ENCODE measurements at regions not wholly inside any gene's neighbourhood (a gene's known extent, or its start where the extent isn't known, plus 50 kb on each side); places are given as distances from the start of the nearest gene placed in this dataset.

DNA sequence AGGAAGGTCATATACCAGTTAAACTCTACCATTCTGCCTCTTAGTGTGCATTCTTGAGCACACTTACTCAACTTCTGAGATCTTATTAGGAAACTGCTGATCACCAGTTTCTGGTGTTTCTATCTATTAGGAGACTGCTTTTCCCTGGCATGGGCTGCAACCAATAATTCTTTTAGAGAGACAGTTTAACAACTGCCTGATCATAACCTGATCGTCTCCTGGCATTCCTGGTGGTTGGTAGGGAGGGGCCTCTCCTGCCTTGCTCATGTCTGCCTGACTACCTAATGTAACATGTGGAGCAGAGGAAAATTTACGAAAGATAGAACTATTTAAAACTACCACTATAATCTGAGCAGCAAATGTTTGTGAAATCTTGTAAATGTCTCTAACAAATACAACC is 75.3 kb upstream of the MGAT4C start:
- no peak for TF ChIP-seq EZH2 (IDR thresholded peaks at IDR 0.05; ENCODE audit: borderline replicate concordance, low read length)
- TF ChIP-seq, protein P1, sequence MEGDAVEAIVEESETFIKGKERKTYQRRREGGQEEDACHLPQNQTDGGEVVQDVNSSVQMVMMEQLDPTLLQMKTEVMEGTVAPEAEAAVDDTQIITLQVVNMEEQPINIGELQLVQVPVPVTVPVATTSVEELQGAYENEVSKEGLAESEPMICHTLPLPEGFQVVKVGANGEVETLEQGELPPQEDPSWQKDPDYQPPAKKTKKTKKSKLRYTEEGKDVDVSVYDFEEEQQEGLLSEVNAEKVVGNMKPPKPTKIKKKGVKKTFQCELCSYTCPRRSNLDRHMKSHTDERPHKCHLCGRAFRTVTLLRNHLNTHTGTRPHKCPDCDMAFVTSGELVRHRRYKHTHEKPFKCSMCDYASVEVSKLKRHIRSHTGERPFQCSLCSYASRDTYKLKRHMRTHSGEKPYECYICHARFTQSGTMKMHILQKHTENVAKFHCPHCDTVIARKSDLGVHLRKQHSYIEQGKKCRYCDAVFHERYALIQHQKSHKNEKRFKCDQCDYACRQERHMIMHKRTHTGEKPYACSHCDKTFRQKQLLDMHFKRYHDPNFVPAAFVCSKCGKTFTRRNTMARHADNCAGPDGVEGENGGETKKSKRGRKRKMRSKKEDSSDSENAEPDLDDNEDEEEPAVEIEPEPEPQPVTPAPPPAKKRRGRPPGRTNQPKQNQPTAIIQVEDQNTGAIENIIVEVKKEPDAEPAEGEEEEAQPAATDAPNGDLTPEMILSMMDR (IDR thresholded peaks at IDR 0.05; ENCODE audit: low read length), result no peak

Measured in OCI-LY1 (cell line).